ENCODE measurements at regions not wholly inside any gene's neighbourhood (a gene's known extent, or its start where the extent isn't known, plus 50 kb on each side); places are given as distances from the start of the nearest gene placed in this dataset.

DNA sequence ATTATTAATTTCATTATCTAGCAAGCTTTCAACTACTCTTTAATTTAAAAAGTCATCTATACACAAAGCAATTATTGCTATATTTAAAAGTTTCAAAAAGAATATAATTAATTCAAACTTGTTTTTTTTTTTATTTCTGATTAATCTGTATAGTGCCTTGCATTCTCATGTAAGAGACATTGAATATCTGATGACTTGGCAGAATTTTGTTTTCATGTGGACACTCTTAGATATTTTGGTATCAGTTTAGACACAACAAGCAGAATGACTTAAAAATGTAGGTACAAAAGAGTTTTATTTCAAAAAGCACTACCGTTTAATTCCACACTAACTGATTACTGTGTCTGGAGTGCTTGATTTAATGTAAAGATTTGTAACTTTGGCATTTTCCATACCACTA, 1129.6 kb downstream of the PDHA2 start:
- TF ChIP-seq, protein P1, sequence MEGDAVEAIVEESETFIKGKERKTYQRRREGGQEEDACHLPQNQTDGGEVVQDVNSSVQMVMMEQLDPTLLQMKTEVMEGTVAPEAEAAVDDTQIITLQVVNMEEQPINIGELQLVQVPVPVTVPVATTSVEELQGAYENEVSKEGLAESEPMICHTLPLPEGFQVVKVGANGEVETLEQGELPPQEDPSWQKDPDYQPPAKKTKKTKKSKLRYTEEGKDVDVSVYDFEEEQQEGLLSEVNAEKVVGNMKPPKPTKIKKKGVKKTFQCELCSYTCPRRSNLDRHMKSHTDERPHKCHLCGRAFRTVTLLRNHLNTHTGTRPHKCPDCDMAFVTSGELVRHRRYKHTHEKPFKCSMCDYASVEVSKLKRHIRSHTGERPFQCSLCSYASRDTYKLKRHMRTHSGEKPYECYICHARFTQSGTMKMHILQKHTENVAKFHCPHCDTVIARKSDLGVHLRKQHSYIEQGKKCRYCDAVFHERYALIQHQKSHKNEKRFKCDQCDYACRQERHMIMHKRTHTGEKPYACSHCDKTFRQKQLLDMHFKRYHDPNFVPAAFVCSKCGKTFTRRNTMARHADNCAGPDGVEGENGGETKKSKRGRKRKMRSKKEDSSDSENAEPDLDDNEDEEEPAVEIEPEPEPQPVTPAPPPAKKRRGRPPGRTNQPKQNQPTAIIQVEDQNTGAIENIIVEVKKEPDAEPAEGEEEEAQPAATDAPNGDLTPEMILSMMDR (conservative IDR thresholded peaks at IDR 0.05; ENCODE audit: low read length), result no peak
- no peak for TF ChIP-seq EZH2phosphoT487 (IDR thresholded peaks at IDR 0.05; ENCODE audit: borderline replicate concordance, low read depth, low read length)

Data from OCI-LY7 (cell line).